GM12878 (cell line): ENCODE measurements at regions not wholly inside any gene's neighbourhood (a gene's known extent, or its start where the extent isn't known, plus 50 kb on each side); places are given as distances from the start of the nearest gene placed in this dataset.

ENCODE experiments used
- ATAC-seq: fragments of 200-7000 bp; cut with Tn5 transposase; 3 replicates; pipeline ENCODE4 v1.9.1; 2020; ENCODE audit warnings: mild to moderate bottlenecking, moderate library complexity
- BruUV-seq: library from RNA; stranded (reverse); fragments of 400-500 nt; replicated peaks from 2 replicates; lab custom pipeline; 2021; lab: Mats Ljungman, UMichigan
- CTCF ChIA-PET: fragments of 300-600 bp; sonication (Branson Sonifier 250); formaldehyde crosslinking; extraction: SDS; loops from one replicate; lab custom pipeline; 2021; ENCODE audit warnings: inconsistent platforms; lab: Yijun Ruan, JAX
- POLR2A ChIA-PET: fragments of 350-600 bp; formaldehyde crosslinking; extraction: SDS; loops from one replicate; lab custom pipeline; 2021; ENCODE audit warnings: inconsistent platforms; lab: Charles Lee
- RAD21 ChIA-PET: fragments of 300-600 bp; sonication (Branson Sonifier 250); formaldehyde crosslinking; loops from one replicate; lab custom pipeline; 2023; ENCODE audit warnings: antibody characterized with exemption; ENCODE audit not compliant: unreplicated experiment; lab: Charles Lee
- SMC1A ChIA-PET: fragments of 300-600 bp; sonication (Branson Sonifier 250); formaldehyde crosslinking; loops from one replicate; lab custom pipeline; 2023; ENCODE audit not compliant: unreplicated experiment, uncharacterized antibody; lab: Charles Lee
- DNase-seq: peaks from one replicate; pipeline ENCODE4 v3.0.0-alpha.2; 2011; ENCODE audit warnings: low read depth, low spot score
- FAIRE-seq: peaks from 3 replicates; lab custom pipeline; 2011; peaks lifted over from hg19 to GRCh38; lab: Jason Lieb, UNC
- H2AFZ ChIP-seq: 2 replicates; pipeline ENCODE4 v1.6.0; 2011; ENCODE audit warnings: low read depth, low read length, control low read depth; ENCODE audit not compliant: control insufficient read depth
- H3K27ac ChIP-seq: 2 replicates; pipeline ENCODE4 v1.5.1; 2011; ENCODE audit warnings: control low read depth; ENCODE audit not compliant: control insufficient read depth, insufficient read depth
- H3K27me3 ChIP-seq, 2 experiments: replicated peaks in 1 of 2; 2 replicates each; pipeline versions ENCODE4 v1.6.0 to v1.6.1; 2011; ENCODE audit warnings: low read length in 1 of 2; ENCODE audit not compliant: control insufficient read depth in 2 of 2, insufficient read depth in 2 of 2
- H3K36me3 ChIP-seq, 2 experiments: 2 replicates each; pipeline ENCODE4 v1.5.1; 2011; ENCODE audit warnings: low read length in 1 of 2; ENCODE audit not compliant: control insufficient read depth in 2 of 2, insufficient read depth in 2 of 2
- H3K4me1 ChIP-seq: 2 replicates; pipeline ENCODE4 v1.6.1; 2011; ENCODE audit warnings: mild to moderate bottlenecking, low read length, moderate library complexity, mixed read lengths; ENCODE audit not compliant: control insufficient read depth, insufficient read depth
- H3K4me2 ChIP-seq: 2 replicates; pipeline ENCODE4 v1.6.0; 2011; ENCODE audit warnings: control low read depth; ENCODE audit not compliant: control insufficient read depth, insufficient read depth
- H3K4me3 ChIP-seq: fragments of 200-600 bp; sonication (generic); 2 replicates; pipeline ENCODE4 v1.5.1; 2016
- H3K79me2 ChIP-seq: 2 replicates; pipeline ENCODE4 v1.6.0; 2011; ENCODE audit warnings: low read length; ENCODE audit not compliant: control insufficient read depth, insufficient read depth
- H3K9ac ChIP-seq: 2 replicates; pipeline ENCODE4 v1.8.0; 2011; ENCODE audit warnings: low read length, control low read depth, mixed read lengths; ENCODE audit not compliant: control insufficient read depth, insufficient read depth
- H3K9me3 ChIP-seq: replicated peaks from 3 replicates; pipeline ENCODE4 v1.5.1; 2011; ENCODE audit warnings: mild to moderate bottlenecking, low read length; ENCODE audit not compliant: control insufficient read depth, insufficient read depth
- H4K20me1 ChIP-seq: 2 replicates; pipeline ENCODE4 v1.6.0; 2011; ENCODE audit not compliant: control insufficient read depth, insufficient read depth
- CBX5 ChIP-seq: sonication (generic); IDR thresholded peaks from 2 replicates; pipeline ENCODE4 v1.6.1; 2016; ENCODE audit warnings: low read depth, moderate library complexity, mild to moderate bottlenecking, inconsistent platforms
- CREB1 ChIP-seq: IDR thresholded peaks from 2 replicates; pipeline ENCODE4 v1.6.1; 2012; ENCODE audit warnings: low read depth, mild to moderate bottlenecking, inconsistent platforms
- DPF2 ChIP-seq: fragments of 450-650 bp; IDR thresholded peaks from 2 replicates; pipeline ENCODE4 v1.6.1; 2017; ENCODE audit warnings: mild to moderate bottlenecking
- E2F8 ChIP-seq: fragments of 450-650 bp; IDR thresholded peaks from 2 replicates; pipeline ENCODE4 v1.6.1; 2018; ENCODE audit warnings: mild to moderate bottlenecking, low read depth, moderate library complexity; ENCODE audit not compliant: partially characterized antibody
- EP300 ChIP-seq, 2 experiments: fragments of 150-350 bp in 1 of 2; IDR thresholded peaks; 2 replicates each; pipeline ENCODE4 v1.6.1; 2011 to 2012; ENCODE audit warnings: low read depth in 2 of 2, low read length in 2 of 2, borderline replicate concordance in 1 of 2, improper control_type of control experiment in 1 of 2, inconsistent platforms in 1 of 2; ENCODE audit not compliant: control insufficient read depth in 1 of 2
- EZH2 ChIP-seq: IDR thresholded peaks from 2 replicates; pipeline ENCODE4 v1.6.1; 2012; ENCODE audit warnings: low read depth, mild to moderate bottlenecking, control low read depth, inconsistent platforms, low read length, borderline replicate concordance; ENCODE audit not compliant: control insufficient read depth
- HDAC6 ChIP-seq: fragments of 200-600 bp; sonication (generic); IDR thresholded peaks from one replicate; pipeline ENCODE4 v1.8.0; 2017; ENCODE audit warnings: antibody characterized with exemption; ENCODE audit not compliant: unreplicated experiment
- IRF5 ChIP-seq: fragments of 450-650 bp; IDR thresholded peaks from 2 replicates; pipeline ENCODE4 v1.6.1; 2017; ENCODE audit warnings: borderline replicate concordance
- JUND ChIP-seq: IDR thresholded peaks from 2 replicates; pipeline ENCODE4 v1.6.1; 2012; ENCODE audit warnings: low read depth, mild to moderate bottlenecking, low read length, improper control_type of control experiment, moderate library complexity
- MAX ChIP-seq: IDR thresholded peaks from 2 replicates; pipeline ENCODE4 v1.6.1; 2012; ENCODE audit warnings: low read depth, low read length, improper control_type of control experiment
- NFYA ChIP-seq: IDR thresholded peaks from 2 replicates; pipeline ENCODE4 v1.6.1; 2011; ENCODE audit warnings: low read depth, mild to moderate bottlenecking, low read length, improper control_type of control experiment, borderline replicate concordance
- POU2F2 ChIP-seq: IDR thresholded peaks from 3 replicates; pipeline ENCODE4 v1.6.1; 2011; ENCODE audit warnings: low read depth, mild to moderate bottlenecking, low read length, borderline replicate concordance
- RELB ChIP-seq: fragments of 450-650 bp; IDR thresholded peaks from 2 replicates; pipeline ENCODE4 v1.6.1; 2017; ENCODE audit warnings: low read depth, mild to moderate bottlenecking, moderate library complexity
- RUNX3 ChIP-seq: IDR thresholded peaks from 2 replicates; pipeline ENCODE4 v1.6.1; 2012; ENCODE audit warnings: low read length, inconsistent platforms
- STAT1 ChIP-seq: fragments of 450-650 bp; conservative IDR thresholded peaks from 2 replicates; pipeline ENCODE4 v1.6.1; 2014; ENCODE audit warnings: antibody characterized with exemption, mild to moderate bottlenecking
- TCF12 ChIP-seq: IDR thresholded peaks from 2 replicates; pipeline ENCODE4 v1.6.1; 2011; ENCODE audit warnings: low read depth, mild to moderate bottlenecking, low read length
- ZNF207 ChIP-seq: fragments of 450-650 bp; IDR thresholded peaks from 2 replicates; pipeline ENCODE4 v1.6.1; 2014; ENCODE audit warnings: antibody characterized with exemption, mild to moderate bottlenecking, borderline replicate concordance
- ZNF217 ChIP-seq: fragments of 450-650 bp; IDR thresholded peaks from 2 replicates; pipeline ENCODE4 v1.6.1; 2017; ENCODE audit warnings: antibody characterized with exemption, mild to moderate bottlenecking
- ZNF24 ChIP-seq: fragments of 450-650 bp; IDR thresholded peaks from 2 replicates; pipeline ENCODE4 v1.6.1; 2017; ENCODE audit warnings: antibody characterized with exemption, mild to moderate bottlenecking
- WGBS: methylation state at CpG from one replicate; pipeline ENCODE4 v1.1.6; 2016; ENCODE audit warnings: low lambda C conversion rate; ENCODE audit not compliant: insufficient replicate concordance, insufficient coverage; ENCODE audit errors: missing lambda C conversion rate; 5-methylcytosine and 5-hydroxymethylcytosine counted together
- in situ Hi-C: fragments of 300-500 bp; cut with MboI; formaldehyde crosslinking; loops from 9 replicates; pipeline ENCODE4 v1.14.3; 2018; ENCODE audit warnings: mixed read lengths
- intact Hi-C: fragments of 100-400 bp; cut with micrococcal nuclease; formaldehyde crosslinking; loops from one replicate; pipeline ENCODE4 v1.14.2; 2022; ENCODE audit not compliant: unreplicated experiment

- TF ChIP-seq ZNF24 (no peak), RELB (no peak), DPF2 (no peak), MAX (no peak)
- TF ChIP-seq, all 136 proteins: peak for 0
These were observed 215.0 kb upstream of the USP15 start (continued) for GRCh38 chr12:62045211-62045610.

GRCh38 chr12:62050785-62051184 lies 209.4 kb upstream of the USP15 start:
- intact Hi-C loops = no loop called here
- SMC1A ChIA-PET = interaction anchor here (0.7 kb wide), 1 partner anchor 1399 kb away, joined by 3 read pairs; no protein-coding TSS in a partner anchor
- Histone ChIP-seq H3K9me3 (no peaks in the 10 kb centered on the region), H3K36me3 (no peaks in the 10 kb centered on the region), H3K4me3 (no peak overlapping the region), H2AFZ (no peak overlapping the region), H3K79me2 (no peaks in the 10 kb centered on the region), H3K4me2 (no peak overlapping the region), H3K27me3 (no peaks in the 10 kb centered on the region), H3K4me1 (no peaks in the 10 kb centered on the region), H3K9ac (no peak overlapping the region), H3K27ac (no peak overlapping the region), H4K20me1 (no peaks in the 10 kb centered on the region)
- 57% methylated on average over 2 of the region's 2 CpGs for WGBS
- no TSS peak for BruUV-seq
- RAD21 ChIA-PET = no interaction called here
- FAIRE-seq (no peak), ATAC-seq (no peak), DNase-seq (no peak)
- POLR2A ChIA-PET = no interaction called here
- CTCF ChIA-PET = interaction anchor here (0.6 kb wide), 1 partner anchor 56 kb away, joined by 4 read pairs; no protein-coding TSS in a partner anchor
- in situ Hi-C loops = no loop called here
- TF ChIP-seq NFYA = no peak
- no peak for TF ChIP-seq EZH2
- no peak for TF ChIP-seq ZNF207
- no peak for TF ChIP-seq RUNX3
- TF ChIP-seq ZNF217 = no peak
- no peak for TF ChIP-seq POU2F2
- no peak for TF ChIP-seq CREB1
- TF ChIP-seq CBX5 = no peak
- TF ChIP-seq TCF12 = no peak
- no peak for TF ChIP-seq STAT1
- TF ChIP-seq E2F8 = no peak
- TF ChIP-seq HDAC6 = no peak
- no peak for TF ChIP-seq IRF5
- no peak for TF ChIP-seq JUND
- no peak for TF ChIP-seq EP300 (IDR thresholded peaks at IDR 0.05; ENCODE audit: borderline replicate concordance in 1 of 2, control insufficient read depth in 1 of 2, low read depth in 2 of 2, low read length in 2 of 2)
